Panc1 (cell line): ENCODE measurements at regions not wholly inside any gene's neighbourhood (a gene's known extent, or its start where the extent isn't known, plus 50 kb on each side); places are given as distances from the start of the nearest gene placed in this dataset.

Experiments
- ATAC-seq: fragments of 200-7000 bp; cut with Tn5 transposase; 2 replicates; pipeline ENCODE4 v1.9.1; 2020; ENCODE audit warnings: mild to moderate bottlenecking, moderate library complexity
- BruUV-seq: library from RNA; stranded (reverse); fragments of 400-500 nt; replicated peaks from 2 replicates; lab custom pipeline; 2021; lab: Mats Ljungman, UMichigan
- CTCF ChIA-PET: fragments of 300-600 bp; sonication (Branson Sonifier 250); formaldehyde crosslinking; loops from one replicate; lab custom pipeline; 2022; ENCODE audit warnings: antibody characterized with exemption; lab: Charles Lee
- POLR2A ChIA-PET: fragments of 300-600 bp; sonication (Branson Sonifier 250); formaldehyde crosslinking; loops from one replicate; lab custom pipeline; 2022; ENCODE audit warnings: antibody characterized with exemption; lab: Charles Lee
- DNase-seq: peaks from one replicate; pipeline ENCODE4 v3.0.0-alpha.2; 2010; ENCODE audit warnings: low read depth, low spot score
- H3K27ac ChIP-seq: 2 replicates; pipeline ENCODE4 v1.5.1; 2011; ENCODE audit warnings: mild to moderate bottlenecking, low read length, inconsistent platforms
- H3K27me3 ChIP-seq: fragments of 200-500 bp; sonication (Bioruptor generic); 2 replicates; pipeline ENCODE4 v1.6.0; 2014; ENCODE audit warnings: low read length, inconsistent platforms; ENCODE audit not compliant: control insufficient read depth, insufficient read depth
- H3K36me3 ChIP-seq: fragments of 200-500 bp; sonication (Bioruptor generic); 2 replicates; pipeline ENCODE4 v1.5.1; 2014; ENCODE audit warnings: inconsistent platforms, mild to moderate bottlenecking, low read length, moderate library complexity; ENCODE audit not compliant: control insufficient read depth, insufficient read depth
- H3K4me1 ChIP-seq: 2 replicates; pipeline ENCODE4 v1.5.1; 2011; ENCODE audit warnings: inconsistent platforms, mild to moderate bottlenecking, low read length, moderate library complexity; ENCODE audit not compliant: control insufficient read depth, insufficient read depth
- H3K4me3 ChIP-seq, 2 experiments: 2 replicates each; pipeline ENCODE4 v1.5.1; 2011 to 2012; ENCODE audit warnings: low read depth in 2 of 2, low read length in 2 of 2, mild to moderate bottlenecking in 2 of 2, inconsistent platforms in 1 of 2, moderate library complexity in 1 of 2
- H3K9me3 ChIP-seq: fragments of 200-500 bp; sonication (Bioruptor generic); 2 replicates; pipeline ENCODE4 v1.5.1; 2014; ENCODE audit warnings: low read depth, mild to moderate bottlenecking, inconsistent platforms, low read length, moderate library complexity; ENCODE audit not compliant: control insufficient read depth, insufficient read depth
- POLR2AphosphoS5 ChIP-seq: IDR thresholded peaks from 2 replicates; pipeline ENCODE4 v1.6.1; 2012; ENCODE audit warnings: mild to moderate bottlenecking, low read depth, low read length, moderate library complexity
- REST ChIP-seq, 2 experiments: IDR thresholded peaks; 2 replicates each; pipeline ENCODE4 v1.6.1; 2011 to 2012; ENCODE audit warnings: low read depth in 2 of 2, control low read depth in 1 of 2, low read length in 1 of 2, mild to moderate bottlenecking in 1 of 2, moderate library complexity in 1 of 2; ENCODE audit not compliant: insufficient read depth in 1 of 2
- SIN3A ChIP-seq: IDR thresholded peaks from 2 replicates; pipeline ENCODE4 v1.6.1; 2012; ENCODE audit warnings: low read depth, mild to moderate bottlenecking, low read length, moderate library complexity, borderline replicate concordance; ENCODE audit not compliant: insufficient read depth
- TCF7L2 ChIP-seq: IDR thresholded peaks from 2 replicates; pipeline ENCODE4 v1.6.1; 2011; ENCODE audit warnings: mild to moderate bottlenecking, low read depth, low read length, inconsistent platforms
- in situ Hi-C: cut with HindIII; loops from 2 replicates; pipeline ENCODE4 v1.10.0; 2016; ENCODE audit warnings: low sequenced_read_pairs, low pct_unique_long_range_greater_than_20kb
- intact Hi-C: fragments of 100-400 bp; cut with micrococcal nuclease; formaldehyde crosslinking; loops from one replicate; pipeline ENCODE4 v1.10.0; 2022; ENCODE audit not compliant: unreplicated experiment
- TF ChIP-seq, protein P1 (sequence below): fragments of 450-650 bp; IDR thresholded peaks from 2 replicates; pipeline ENCODE4 v1.5.1; 2017; ENCODE audit warnings: mild to moderate bottlenecking

DNA sequence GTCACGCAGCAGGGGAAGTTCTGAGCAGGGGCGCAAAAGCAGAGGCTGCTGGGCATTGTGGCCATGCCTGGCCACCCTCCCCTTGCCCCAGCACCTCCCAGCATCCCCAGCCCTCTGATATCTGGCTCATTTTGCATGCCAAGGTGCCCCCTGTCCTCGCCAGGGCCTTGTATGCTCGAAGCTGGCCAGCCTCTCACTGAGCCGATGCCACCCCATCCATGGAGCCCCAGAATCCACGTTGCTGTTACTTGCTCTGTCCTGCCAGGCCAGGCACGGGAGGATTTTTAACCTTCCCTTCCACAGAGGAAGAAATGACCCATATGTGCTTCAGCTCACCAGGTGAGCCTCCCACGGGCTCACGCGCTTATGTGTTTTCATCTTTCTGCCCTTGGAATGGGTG, 413.4 kb downstream of the BCL11B start:
- no peaks in the 10 kb centered on the region for H3K9me3 ChIP-seq
- no peaks in the 10 kb centered on the region for H3K4me1 ChIP-seq
- CTCF ChIA-PET, result no interaction called here
- BruUV-seq, result no TSS peak
- in situ Hi-C loops (no loop called here), intact Hi-C loops (no loop called here)
- ATAC-seq, result no peak
- no peak for TF ChIP-seq REST (IDR thresholded peaks at IDR 0.05; ENCODE audit: insufficient read depth in 1 of 2, low read depth in 2 of 2, low read length in 1 of 2)
- no peak for TF ChIP-seq TCF7L2
- no peak for TF ChIP-seq POLR2AphosphoS5
- TF ChIP-seq SIN3A, result no peak
- TF ChIP-seq, protein P1, sequence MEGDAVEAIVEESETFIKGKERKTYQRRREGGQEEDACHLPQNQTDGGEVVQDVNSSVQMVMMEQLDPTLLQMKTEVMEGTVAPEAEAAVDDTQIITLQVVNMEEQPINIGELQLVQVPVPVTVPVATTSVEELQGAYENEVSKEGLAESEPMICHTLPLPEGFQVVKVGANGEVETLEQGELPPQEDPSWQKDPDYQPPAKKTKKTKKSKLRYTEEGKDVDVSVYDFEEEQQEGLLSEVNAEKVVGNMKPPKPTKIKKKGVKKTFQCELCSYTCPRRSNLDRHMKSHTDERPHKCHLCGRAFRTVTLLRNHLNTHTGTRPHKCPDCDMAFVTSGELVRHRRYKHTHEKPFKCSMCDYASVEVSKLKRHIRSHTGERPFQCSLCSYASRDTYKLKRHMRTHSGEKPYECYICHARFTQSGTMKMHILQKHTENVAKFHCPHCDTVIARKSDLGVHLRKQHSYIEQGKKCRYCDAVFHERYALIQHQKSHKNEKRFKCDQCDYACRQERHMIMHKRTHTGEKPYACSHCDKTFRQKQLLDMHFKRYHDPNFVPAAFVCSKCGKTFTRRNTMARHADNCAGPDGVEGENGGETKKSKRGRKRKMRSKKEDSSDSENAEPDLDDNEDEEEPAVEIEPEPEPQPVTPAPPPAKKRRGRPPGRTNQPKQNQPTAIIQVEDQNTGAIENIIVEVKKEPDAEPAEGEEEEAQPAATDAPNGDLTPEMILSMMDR, result no peak
- POLR2A ChIA-PET, result no interaction called here
- H3K27ac ChIP-seq, result no peak overlapping the region
- no peaks in the 10 kb centered on the region for H3K27me3 ChIP-seq
- H3K4me3 ChIP-seq, result no peak overlapping the region
- H3K36me3 ChIP-seq, result no peaks in the 10 kb centered on the region
- DNase-seq, result no peak

DNA sequence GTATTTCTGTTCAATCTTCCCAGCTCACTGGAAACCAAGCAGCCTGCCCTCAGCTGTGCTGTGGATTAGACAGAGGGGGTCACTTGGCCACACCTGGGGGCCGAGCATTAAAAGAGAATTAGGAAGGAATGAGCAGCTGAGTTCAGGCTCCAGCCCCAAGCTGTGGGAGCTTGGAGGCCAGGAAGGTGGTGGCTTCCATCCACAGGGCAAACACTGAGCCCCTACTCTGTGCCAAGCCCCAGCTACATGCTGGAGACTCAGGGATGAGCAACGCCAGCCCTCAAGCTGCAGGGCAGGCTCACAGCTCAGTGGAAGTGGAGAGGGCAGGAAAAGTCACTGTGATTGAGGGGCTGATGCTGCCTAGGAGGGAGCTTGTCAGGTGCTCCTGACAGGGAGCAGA, 412.7 kb downstream of the BCL11B start:
- BruUV-seq, result no TSS peak
- Histone ChIP-seq H3K4me3 (no peak overlapping the region), H3K27ac (no peak overlapping the region), H3K27me3 (no peaks in the 10 kb centered on the region), H3K9me3 (no peaks in the 10 kb centered on the region), H3K4me1 (no peaks in the 10 kb centered on the region), H3K36me3 (no peaks in the 10 kb centered on the region)
- intact Hi-C loops, result no loop called here
- ChIA-PET CTCF (no interaction called here), POLR2A (no interaction called here)
- ATAC-seq (no peak), DNase-seq (no peak)
- in situ Hi-C loops, result no loop called here
- TF ChIP-seq, protein P1, result no peak
- TF ChIP-seq TCF7L2 (no peak), POLR2AphosphoS5 (no peak), SIN3A (no peak), REST (IDR thresholded peaks at IDR 0.05; ENCODE audit: insufficient read depth in 1 of 2, low read depth in 2 of 2, low read length in 1 of 2) (no peak)
